OCI-LY1 (cell line): ENCODE measurements at regions not wholly inside any gene's neighbourhood (a gene's known extent, or its start where the extent isn't known, plus 50 kb on each side); places are given as distances from the start of the nearest gene placed in this dataset.

Source experiments
- H2AFZ ChIP-seq: fragments of 200-600 bp; sonication (generic), shearing (Covaris generic); 2 replicates; pipeline ENCODE4 v1.6.0; 2014; ENCODE audit warnings: antibody characterized with exemption, mild to moderate bottlenecking, low read length
- H3F3A ChIP-seq: fragments of 200-600 bp; sonication (generic), shearing (Covaris generic); 2 replicates; pipeline ENCODE4 v1.6.0; 2014; ENCODE audit warnings: mild to moderate bottlenecking, antibody characterized with exemption, low read length, moderate library complexity; ENCODE audit not compliant: insufficient read depth
- H3K27ac ChIP-seq: fragments of 200-600 bp; sonication (generic); 2 replicates; pipeline ENCODE4 v1.5.1; 2014; ENCODE audit warnings: low read length, mixed run types, mild to moderate bottlenecking, low read depth; ENCODE audit not compliant: poor library complexity, severe bottlenecking
- H3K27me3 ChIP-seq: fragments of 200-600 bp; sonication (generic); 2 replicates; pipeline ENCODE4 v1.6.0; 2014; ENCODE audit warnings: antibody characterized with exemption, mild to moderate bottlenecking, low read length, moderate library complexity; ENCODE audit not compliant: insufficient read depth
- H3K36me3 ChIP-seq: fragments of 200-600 bp; sonication (generic); 2 replicates; pipeline ENCODE4 v1.6.1; 2014; ENCODE audit warnings: mild to moderate bottlenecking, antibody characterized with exemption, low read length, moderate library complexity, mixed read lengths; ENCODE audit not compliant: insufficient read depth
- H3K4me1 ChIP-seq: fragments of 200-600 bp; sonication (generic); 2 replicates; pipeline ENCODE4 v1.5.1; 2014; ENCODE audit warnings: mild to moderate bottlenecking, low read length, moderate library complexity; ENCODE audit not compliant: insufficient read depth, severe bottlenecking
- H3K4me2 ChIP-seq: fragments of 200-600 bp; sonication (generic), shearing (Covaris generic); 2 replicates; pipeline ENCODE4 v1.6.1; 2014; ENCODE audit warnings: low read length
- H3K4me3 ChIP-seq: fragments of 200-600 bp; sonication (generic); 2 replicates; pipeline ENCODE4 v1.5.1; 2014; ENCODE audit warnings: low read length, low read depth, mild to moderate bottlenecking, mixed read lengths; ENCODE audit not compliant: poor library complexity, severe bottlenecking
- H3K79me2 ChIP-seq: fragments of 200-600 bp; shearing (Covaris generic); 2 replicates; pipeline ENCODE4 v1.6.1; 2016; ENCODE audit warnings: mixed run types, low read length, mixed read lengths; ENCODE audit not compliant: insufficient read depth
- H3K9ac ChIP-seq: fragments of 200-600 bp; sonication (generic), shearing (Covaris generic); 2 replicates; pipeline ENCODE4 v1.6.1; 2014; ENCODE audit warnings: mild to moderate bottlenecking, low read length, mixed read lengths
- H3K9me2 ChIP-seq: fragments of 200-600 bp; sonication (generic), shearing (Covaris generic); 2 replicates; pipeline ENCODE4 v1.6.1; 2014; ENCODE audit warnings: low read depth, mild to moderate bottlenecking, low read length, mixed read lengths
- H3K9me3 ChIP-seq: fragments of 200-600 bp; shearing (Covaris generic); 2 replicates; pipeline ENCODE4 v1.6.1; 2014; ENCODE audit warnings: low read length, mixed read lengths
- H4K20me1 ChIP-seq: fragments of 200-600 bp; sonication (generic), shearing (Covaris generic); 2 replicates; pipeline ENCODE4 v1.6.0; 2016; ENCODE audit warnings: mild to moderate bottlenecking, low read length; ENCODE audit not compliant: insufficient read depth
- EZH2 ChIP-seq: fragments of 200-600 bp; sonication (generic), shearing (Covaris generic); IDR thresholded peaks from 2 replicates; pipeline ENCODE4 v1.8.0; 2017; ENCODE audit warnings: borderline replicate concordance, mixed run types, mild to moderate bottlenecking, antibody characterized with exemption, low read length, moderate library complexity, mixed read lengths
- TF ChIP-seq, protein P1 (sequence below): fragments of 200-600 bp; sonication (generic), shearing (Covaris generic); IDR thresholded peaks from 2 replicates; pipeline ENCODE4 v1.5.1; 2017; ENCODE audit warnings: mild to moderate bottlenecking, antibody characterized with exemption, low read length, moderate library complexity, mixed read lengths

DNA sequence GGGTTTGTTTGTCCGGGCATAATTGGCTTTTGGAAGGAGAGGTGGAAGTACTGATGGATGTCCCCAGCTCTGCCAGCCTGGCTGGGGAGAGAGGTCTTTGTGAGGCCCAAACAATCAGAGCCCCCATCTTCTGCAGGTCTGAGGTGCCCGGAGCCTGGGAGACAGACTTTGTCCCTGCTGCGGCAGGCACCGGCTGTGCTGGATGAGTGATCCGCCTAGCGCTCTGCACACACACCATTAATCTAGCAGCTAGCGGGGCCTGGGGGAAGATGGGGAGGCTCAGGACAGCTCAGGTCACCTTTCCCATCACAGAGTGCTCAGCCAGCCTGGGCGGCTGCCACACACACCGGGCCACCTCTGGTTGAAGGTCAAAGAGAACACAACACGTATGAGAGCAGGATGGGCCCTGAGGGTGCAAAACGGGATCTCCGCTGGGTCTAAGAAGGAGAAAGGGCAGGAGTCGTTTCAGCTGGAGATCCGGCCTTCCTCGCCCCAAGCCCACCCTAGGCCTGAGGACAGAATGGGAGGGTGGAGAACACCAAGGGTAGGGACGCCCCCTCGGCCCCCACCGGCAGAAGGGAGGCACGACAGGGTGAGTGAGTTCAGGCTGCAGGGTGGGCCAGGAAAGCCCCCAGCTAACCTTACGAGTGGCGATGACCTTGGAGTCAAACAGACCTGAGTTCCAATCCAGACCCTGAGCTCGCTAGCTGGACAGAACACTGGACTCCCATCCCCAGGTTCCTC is 341.8 kb downstream of the NPHP4 start:
- Histone ChIP-seq H3K9me3 (no peaks in the 10 kb centered on the region), H3K27ac (no peak overlapping the region), H3K9ac (no peak overlapping the region), H3K36me3 (no peaks in the 10 kb centered on the region), H3K4me2 (no peak overlapping the region), H3K27me3 (0 out of 2 replicates have a peak, but pooled peaks cover 8% of the 10 kb centered on the region), H2AFZ (no peak overlapping the region), H3K79me2 (no peaks in the 10 kb centered on the region), H3F3A (no peaks in the 10 kb centered on the region), H3K9me2 (no peaks in the 10 kb centered on the region), H4K20me1 (no peaks in the 10 kb centered on the region), H3K4me1 (no peaks in the 10 kb centered on the region), H3K4me3 (no peak overlapping the region)
- TF ChIP-seq, protein P1, sequence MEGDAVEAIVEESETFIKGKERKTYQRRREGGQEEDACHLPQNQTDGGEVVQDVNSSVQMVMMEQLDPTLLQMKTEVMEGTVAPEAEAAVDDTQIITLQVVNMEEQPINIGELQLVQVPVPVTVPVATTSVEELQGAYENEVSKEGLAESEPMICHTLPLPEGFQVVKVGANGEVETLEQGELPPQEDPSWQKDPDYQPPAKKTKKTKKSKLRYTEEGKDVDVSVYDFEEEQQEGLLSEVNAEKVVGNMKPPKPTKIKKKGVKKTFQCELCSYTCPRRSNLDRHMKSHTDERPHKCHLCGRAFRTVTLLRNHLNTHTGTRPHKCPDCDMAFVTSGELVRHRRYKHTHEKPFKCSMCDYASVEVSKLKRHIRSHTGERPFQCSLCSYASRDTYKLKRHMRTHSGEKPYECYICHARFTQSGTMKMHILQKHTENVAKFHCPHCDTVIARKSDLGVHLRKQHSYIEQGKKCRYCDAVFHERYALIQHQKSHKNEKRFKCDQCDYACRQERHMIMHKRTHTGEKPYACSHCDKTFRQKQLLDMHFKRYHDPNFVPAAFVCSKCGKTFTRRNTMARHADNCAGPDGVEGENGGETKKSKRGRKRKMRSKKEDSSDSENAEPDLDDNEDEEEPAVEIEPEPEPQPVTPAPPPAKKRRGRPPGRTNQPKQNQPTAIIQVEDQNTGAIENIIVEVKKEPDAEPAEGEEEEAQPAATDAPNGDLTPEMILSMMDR, result no peak
- TF ChIP-seq EZH2, result no peak

DNA sequence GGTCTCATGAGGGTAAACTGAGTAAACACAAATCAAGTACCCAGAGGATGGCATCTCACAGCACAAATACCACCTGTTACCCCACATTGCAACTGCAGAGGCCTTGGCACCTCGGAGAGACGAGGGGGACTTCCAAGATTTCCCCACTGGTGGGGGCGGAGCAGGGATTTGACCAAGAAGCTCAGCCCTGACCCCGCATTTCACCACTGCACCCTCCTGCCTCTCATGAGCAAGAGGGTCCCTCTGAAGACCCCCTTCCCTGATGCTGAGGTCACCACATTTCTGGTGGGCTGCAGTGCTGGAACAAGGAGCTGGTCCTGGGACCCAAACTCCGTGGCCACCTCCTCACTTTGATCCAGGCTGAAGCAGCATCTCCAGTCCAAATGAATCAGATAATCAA is 342.4 kb downstream of the NPHP4 start:
- no peak overlapping the region for H3K4me2 ChIP-seq

DNA sequence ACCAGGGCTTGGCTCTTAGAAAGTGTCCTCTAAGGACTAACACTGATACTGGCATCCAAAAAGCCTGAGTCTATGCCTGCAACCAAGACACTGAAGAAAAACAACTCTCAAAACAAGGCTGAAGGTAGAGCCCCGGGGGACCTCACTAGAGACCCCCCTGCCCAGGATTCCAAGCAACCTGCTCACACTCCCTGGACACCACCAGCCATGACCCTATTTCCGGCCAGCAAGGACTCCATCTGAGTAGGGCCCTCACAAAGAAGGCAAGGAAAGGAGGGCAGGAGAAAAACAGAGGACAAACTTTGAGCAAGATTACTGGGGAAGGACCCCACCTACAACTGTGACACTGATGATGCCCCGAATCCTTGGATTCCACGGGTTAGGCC is 343.1 kb downstream of the NPHP4 start:
- Histone ChIP-seq H3K9me2 (no peaks in the 10 kb centered on the region), H3K4me3 (no peak overlapping the region), H3F3A (no peaks in the 10 kb centered on the region), H3K36me3 (no peaks in the 10 kb centered on the region), H3K9ac (no peak overlapping the region), H3K9me3 (no peaks in the 10 kb centered on the region), H3K79me2 (no peaks in the 10 kb centered on the region), H4K20me1 (no peaks in the 10 kb centered on the region), H3K4me2 (no peak overlapping the region), H3K27ac (no peak overlapping the region), H3K27me3 (peaks cover 8% of the 10 kb centered on the region; the same call in 1 of the 2 replicates), H2AFZ (no peak overlapping the region), H3K4me1 (no peaks in the 10 kb centered on the region)
- TF ChIP-seq EZH2, result no peak
- TF ChIP-seq, protein P1, result no peak

More for the DNA sequence above, 342.4 kb downstream of the NPHP4 start:
- H2AFZ ChIP-seq, result no peak overlapping the region
- no peaks in the 10 kb centered on the region for H3F3A ChIP-seq
- peaks cover 8% of the 10 kb centered on the region; the same call in 1 of the 2 replicates for H3K27me3 ChIP-seq
- no peaks in the 10 kb centered on the region for H4K20me1 ChIP-seq
- TF ChIP-seq, protein P1, result no peak
- TF ChIP-seq EZH2, result no peak
- H3K9ac ChIP-seq, result no peak overlapping the region
- H3K9me2 ChIP-seq, result no peaks in the 10 kb centered on the region
- H3K36me3 ChIP-seq, result no peaks in the 10 kb centered on the region
- H3K27ac ChIP-seq, result no peak overlapping the region
- H3K79me2 ChIP-seq, result no peaks in the 10 kb centered on the region
- H3K9me3 ChIP-seq, result no peaks in the 10 kb centered on the region
- H3K4me1 ChIP-seq, result no peaks in the 10 kb centered on the region
- H3K4me3 ChIP-seq, result no peak overlapping the region
